ENCODE measurements at regions not wholly inside any gene's neighbourhood (a gene's known extent, or its start where the extent isn't known, plus 50 kb on each side); places are given as distances from the start of the nearest gene placed in this dataset.

DNA sequence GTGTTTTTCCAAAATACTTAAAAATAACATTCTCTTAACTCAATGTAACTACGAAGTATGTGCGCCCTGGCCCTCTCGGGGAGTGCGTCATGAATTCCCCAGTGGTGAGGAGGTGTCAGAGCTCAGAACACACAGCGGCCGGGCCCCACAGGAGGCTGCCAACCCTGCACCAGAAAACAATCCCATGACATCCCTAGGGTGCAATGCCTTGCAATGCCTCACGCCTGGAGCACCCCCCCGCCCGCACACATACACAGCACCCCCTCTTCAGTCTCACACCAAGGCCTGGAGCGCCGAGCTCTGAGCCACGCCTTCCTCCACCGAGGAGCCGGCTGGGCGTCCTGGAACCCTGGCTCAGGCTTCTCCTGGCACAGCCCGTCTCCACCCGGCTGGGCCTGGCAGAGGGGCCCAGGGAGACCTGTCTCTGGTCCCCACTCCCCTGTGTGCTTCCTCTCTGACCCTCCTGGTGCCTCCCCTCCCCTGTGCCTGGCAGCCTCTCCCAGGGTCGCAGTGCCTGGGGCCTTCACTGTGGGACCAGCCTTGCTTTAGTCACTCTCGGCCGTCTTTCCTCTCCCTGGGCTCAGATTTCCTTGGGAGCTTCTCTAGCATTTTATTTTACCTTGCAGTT, 108.2 kb upstream of the ADRA2C start:
- TF ChIP-seq, protein P1, sequence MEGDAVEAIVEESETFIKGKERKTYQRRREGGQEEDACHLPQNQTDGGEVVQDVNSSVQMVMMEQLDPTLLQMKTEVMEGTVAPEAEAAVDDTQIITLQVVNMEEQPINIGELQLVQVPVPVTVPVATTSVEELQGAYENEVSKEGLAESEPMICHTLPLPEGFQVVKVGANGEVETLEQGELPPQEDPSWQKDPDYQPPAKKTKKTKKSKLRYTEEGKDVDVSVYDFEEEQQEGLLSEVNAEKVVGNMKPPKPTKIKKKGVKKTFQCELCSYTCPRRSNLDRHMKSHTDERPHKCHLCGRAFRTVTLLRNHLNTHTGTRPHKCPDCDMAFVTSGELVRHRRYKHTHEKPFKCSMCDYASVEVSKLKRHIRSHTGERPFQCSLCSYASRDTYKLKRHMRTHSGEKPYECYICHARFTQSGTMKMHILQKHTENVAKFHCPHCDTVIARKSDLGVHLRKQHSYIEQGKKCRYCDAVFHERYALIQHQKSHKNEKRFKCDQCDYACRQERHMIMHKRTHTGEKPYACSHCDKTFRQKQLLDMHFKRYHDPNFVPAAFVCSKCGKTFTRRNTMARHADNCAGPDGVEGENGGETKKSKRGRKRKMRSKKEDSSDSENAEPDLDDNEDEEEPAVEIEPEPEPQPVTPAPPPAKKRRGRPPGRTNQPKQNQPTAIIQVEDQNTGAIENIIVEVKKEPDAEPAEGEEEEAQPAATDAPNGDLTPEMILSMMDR (IDR thresholded peaks at IDR 0.05 in 4 of 5, conservative IDR thresholded peaks at IDR 0.05 in 1 of 5), result no peak
- TF ChIP-seq POLR2A (IDR thresholded peaks at IDR 0.05), result no peak

All from gastrocnemius medialis (tissue), 4 donors.